DND-41 (cell line): ENCODE measurements at regions not wholly inside any gene's neighbourhood (a gene's known extent, or its start where the extent isn't known, plus 50 kb on each side); places are given as distances from the start of the nearest gene placed in this dataset.

Experiments used
- ATAC-seq: fragments of 200-7000 bp; cut with Tn5 transposase; 3 replicates; pipeline ENCODE4 v1.9.1; 2021; ENCODE audit warnings: low read depth; ENCODE audit not compliant: insufficient read depth
- DNase-seq: peaks from one replicate; pipeline ENCODE4 v3.0.0-alpha.2; 2020
- H2AFZ ChIP-seq: 2 replicates; pipeline ENCODE4 v1.6.0; 2012; ENCODE audit warnings: low read depth, low read length
- H3K27ac ChIP-seq: 2 replicates; pipeline ENCODE4 v1.5.1; 2012; ENCODE audit warnings: low read length, inconsistent platforms
- H3K27me3 ChIP-seq: fragments of 200-600 bp; sonication (generic); 2 replicates; pipeline ENCODE4 v1.6.0; 2012; ENCODE audit warnings: low read length, mild to moderate bottlenecking, inconsistent platforms; ENCODE audit not compliant: insufficient read depth, poor library complexity
- H3K36me3 ChIP-seq: 2 replicates; pipeline ENCODE4 v1.5.1; 2012; ENCODE audit warnings: low read length, inconsistent platforms; ENCODE audit not compliant: insufficient read depth
- H3K4me1 ChIP-seq: 2 replicates; pipeline ENCODE4 v1.5.1; 2012; ENCODE audit warnings: mild to moderate bottlenecking, low read length; ENCODE audit not compliant: insufficient read depth
- H3K4me2 ChIP-seq: 2 replicates; pipeline ENCODE4 v1.6.0; 2012; ENCODE audit warnings: mild to moderate bottlenecking, moderate library complexity, low read length, inconsistent platforms; ENCODE audit not compliant: insufficient read depth
- H3K4me3 ChIP-seq, 2 experiments: fragments of 200-600 bp in 1 of 2; shearing (Covaris generic) in 1 of 2; 2 replicates each; pipeline ENCODE4 v1.5.1; 2012 to 2016; ENCODE audit warnings: inconsistent platforms in 2 of 2, low read length in 2 of 2, mild to moderate bottlenecking in 2 of 2, low read depth in 1 of 2, moderate library complexity in 1 of 2
- H3K79me2 ChIP-seq: 2 replicates; pipeline ENCODE4 v1.6.0; 2012; ENCODE audit warnings: low read length, inconsistent platforms; ENCODE audit not compliant: insufficient read depth
- H3K9ac ChIP-seq: 2 replicates; pipeline ENCODE4 v1.6.0; 2012; ENCODE audit warnings: low read depth, mild to moderate bottlenecking, inconsistent platforms, low read length, moderate library complexity
- H3K9me3 ChIP-seq: 2 replicates; pipeline ENCODE4 v1.5.1; 2012; ENCODE audit warnings: low read length, moderate library complexity, mild to moderate bottlenecking, inconsistent platforms; ENCODE audit not compliant: insufficient read depth, severe bottlenecking
- H4K20me1 ChIP-seq: 2 replicates; pipeline ENCODE4 v1.6.0; 2012; ENCODE audit warnings: low read length; ENCODE audit not compliant: insufficient read depth
- CTCF ChIP-seq: IDR thresholded peaks from 2 replicates; pipeline ENCODE4 v1.5.1; 2012; ENCODE audit warnings: borderline replicate concordance, low read length, moderate library complexity, mild to moderate bottlenecking; ENCODE audit not compliant: poor library complexity, severe bottlenecking; ENCODE audit errors: extremely low read depth
- EZH2 ChIP-seq: IDR thresholded peaks from 3 replicates; pipeline ENCODE4 v1.6.1; 2012; ENCODE audit warnings: borderline replicate concordance, low read depth, mild to moderate bottlenecking, moderate library complexity, low read length, inconsistent platforms; ENCODE audit not compliant: severe bottlenecking

DNA sequence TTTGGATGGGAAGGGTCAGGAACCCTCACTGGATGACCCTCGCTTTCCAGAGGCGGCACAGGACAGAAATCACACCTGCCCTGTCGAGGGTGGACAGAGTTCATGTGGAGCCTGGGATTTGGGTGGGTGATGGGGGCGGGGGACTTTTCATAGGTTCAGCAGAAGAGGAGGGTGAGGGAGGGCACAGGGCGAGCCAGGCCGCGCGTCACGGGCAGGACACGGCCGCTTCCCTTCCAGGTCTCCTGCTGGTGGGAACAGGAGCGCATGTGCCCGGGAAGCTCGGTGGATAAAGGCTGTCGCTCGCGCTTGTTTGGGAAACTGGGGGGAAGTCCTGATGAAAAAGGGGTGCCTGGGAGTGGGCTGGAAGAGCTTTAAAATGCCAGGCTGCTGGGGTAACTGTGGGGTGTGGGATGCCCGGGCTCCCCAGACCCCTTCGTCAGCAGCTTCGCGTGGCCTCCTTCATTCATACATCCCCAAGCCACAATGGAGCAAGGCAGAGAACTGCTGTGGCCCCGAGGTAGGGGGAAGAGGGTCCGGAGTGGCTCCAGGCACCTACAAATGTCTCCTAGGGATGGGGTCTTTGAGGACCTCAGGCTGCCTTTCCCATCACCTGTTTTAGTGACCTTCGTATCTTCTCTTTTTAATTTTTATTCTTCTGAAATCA, 102.2 kb downstream of the DACT2 start:
- Histone ChIP-seq H3K4me3 (no peak overlapping the region), H3K9ac (no peak overlapping the region), H3K4me1 (no peaks in the 10 kb centered on the region), H3K9me3 (no peaks in the 10 kb centered on the region), H3K79me2 (no peaks in the 10 kb centered on the region), H4K20me1 (no peaks in the 10 kb centered on the region), H2AFZ (no peak overlapping the region), H3K36me3 (no peaks in the 10 kb centered on the region), H3K27ac (no peak overlapping the region), H3K4me2 (no peak overlapping the region), H3K27me3 (no peaks in the 10 kb centered on the region)
- DNase-seq (no peak), ATAC-seq (no peak)
- TF ChIP-seq EZH2 = no peak
- no peak for TF ChIP-seq CTCF

GRCh38 chr6:168216751-168217191, 102.8 kb downstream of the DACT2 start:
- TF ChIP-seq EZH2 (no peak), CTCF (no peak)
- no peaks in the 10 kb centered on the region for H3K9me3 ChIP-seq
- ATAC-seq (no peak), DNase-seq (no peak)
- H2AFZ ChIP-seq = no peak overlapping the region
- H3K27me3 ChIP-seq = no peaks in the 10 kb centered on the region
- H3K36me3 ChIP-seq = no peaks in the 10 kb centered on the region
- H4K20me1 ChIP-seq = no peaks in the 10 kb centered on the region
- no peak overlapping the region for H3K4me3 ChIP-seq
- no peaks in the 10 kb centered on the region for H3K4me1 ChIP-seq
- no peak overlapping the region for H3K27ac ChIP-seq
- H3K79me2 ChIP-seq = no peaks in the 10 kb centered on the region
- no peak overlapping the region for H3K9ac ChIP-seq
- no peak overlapping the region for H3K4me2 ChIP-seq

- Histone ChIP-seq H3K9me3 (no peaks in the 10 kb centered on the region), H3K9ac (no peak overlapping the region), H3K36me3 (no peaks in the 10 kb centered on the region), H4K20me1 (no peaks in the 10 kb centered on the region), H3K27ac (no peak overlapping the region), H3K4me2 (no peak overlapping the region), H3K27me3 (no peaks in the 10 kb centered on the region), H3K79me2 (no peaks in the 10 kb centered on the region), H3K4me1 (no peaks in the 10 kb centered on the region), H2AFZ (no peak overlapping the region), H3K4me3 (no peak overlapping the region)
- no peak for ATAC-seq
- no peak for TF ChIP-seq EZH2
- TF ChIP-seq CTCF = no peak
- no peak for DNase-seq
Observed at GRCh38 chr6:168216117-168216516, 103.5 kb downstream of the DACT2 start.
